HG03060 (cell line): ENCODE measurements at regions not wholly inside any gene's neighbourhood (a gene's known extent, or its start where the extent isn't known, plus 50 kb on each side); places are given as distances from the start of the nearest gene placed in this dataset.
"Not testable (repeated sequence)": the region's sequence is repeated elsewhere in the genome, so short reads cannot be mapped to it uniquely, and the experiment has no call there.

Experiments
- ATAC-seq: cut with Tn5 transposase; IDR thresholded peaks from one replicate; pipeline ENCODE4 v1.9.1; 2021; ENCODE audit warnings: low read depth, moderate number of reproducible peaks; ENCODE audit not compliant: unreplicated experiment

DNA sequence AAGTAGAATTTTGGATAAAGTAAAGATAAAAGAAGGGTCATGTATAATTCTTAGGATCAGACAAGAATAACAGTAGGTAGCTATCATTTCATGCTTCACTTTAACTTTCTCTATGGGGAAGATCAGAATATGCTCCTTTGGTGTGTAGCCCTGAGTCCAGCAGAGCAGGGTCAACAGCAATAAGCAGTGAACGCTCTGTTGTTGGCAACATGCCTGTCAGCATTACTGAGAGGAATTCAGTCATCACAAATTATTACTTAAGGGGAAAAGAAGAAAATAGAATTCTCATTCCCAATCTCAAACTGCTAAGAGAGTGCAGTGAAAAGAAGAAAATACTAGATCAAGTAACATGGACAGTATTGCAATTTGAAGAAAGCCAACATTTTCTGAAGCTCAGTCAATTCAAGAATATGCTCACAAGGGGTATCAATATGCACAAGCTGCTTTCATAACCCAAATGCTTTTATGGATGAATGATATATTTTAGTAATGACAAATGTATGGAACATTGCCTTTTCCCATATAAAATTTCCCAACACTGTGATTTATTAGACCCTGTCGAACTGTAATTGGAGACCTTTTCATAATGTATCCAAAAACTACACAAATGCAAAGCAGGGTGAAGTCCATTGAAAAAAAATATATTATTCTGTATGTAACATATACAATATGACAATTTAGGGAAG lies 1359.4 kb downstream of the EFNA5 start:
- no peak for ATAC-seq

DNA sequence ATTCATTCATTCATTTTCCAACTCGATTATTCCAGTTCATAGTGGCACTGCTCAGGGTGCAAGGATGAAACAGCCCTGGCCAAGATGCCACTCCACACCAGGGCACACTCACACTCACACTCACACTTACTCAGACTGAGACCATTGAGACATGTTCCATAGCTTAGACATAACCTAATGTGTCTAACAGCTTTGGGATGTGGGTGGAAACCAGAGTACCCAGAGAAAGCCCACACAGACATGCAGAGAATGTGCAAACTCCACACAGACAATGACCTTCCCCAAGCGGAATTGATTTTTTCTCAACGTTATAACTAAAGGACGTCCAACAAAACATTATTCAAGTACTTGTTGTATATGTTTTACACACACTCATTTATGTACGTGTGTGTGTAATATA lies 1363.5 kb downstream of the EFNA5 start:
- ATAC-seq = no peak

DNA sequence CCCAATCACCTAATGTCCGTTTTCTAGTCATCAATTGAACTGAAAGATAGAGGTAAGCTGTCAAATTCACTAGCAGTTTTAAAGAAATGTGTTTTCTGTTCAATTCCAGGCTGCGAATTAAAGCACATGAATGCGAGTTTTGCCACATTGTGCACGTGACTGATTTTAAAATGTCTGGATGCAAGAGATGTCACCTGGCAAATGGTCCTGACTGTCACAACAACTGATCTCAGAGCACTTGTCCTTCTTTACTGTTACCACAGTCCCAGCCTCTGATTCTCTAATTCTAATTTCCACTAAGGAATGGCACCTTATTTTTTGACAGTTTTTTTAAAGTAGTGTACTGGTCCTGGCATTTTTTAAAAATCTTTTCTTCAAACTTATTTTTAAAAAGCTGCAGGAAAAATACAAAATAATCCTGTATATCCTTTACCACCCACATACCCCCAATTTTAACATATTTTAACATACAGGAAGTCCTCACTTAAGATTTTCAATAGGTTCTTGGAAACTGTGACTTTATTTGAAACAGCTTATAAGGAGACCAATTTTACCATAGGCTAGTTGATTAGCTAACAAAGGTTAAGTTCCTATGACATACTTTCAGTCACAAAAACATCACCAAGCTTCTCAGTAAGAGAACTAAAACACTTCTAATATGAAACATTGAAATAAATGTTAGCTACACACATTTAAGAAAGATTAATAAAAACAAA lies 1364.3 kb downstream of the EFNA5 start:
- ATAC-seq = no peak

DNA sequence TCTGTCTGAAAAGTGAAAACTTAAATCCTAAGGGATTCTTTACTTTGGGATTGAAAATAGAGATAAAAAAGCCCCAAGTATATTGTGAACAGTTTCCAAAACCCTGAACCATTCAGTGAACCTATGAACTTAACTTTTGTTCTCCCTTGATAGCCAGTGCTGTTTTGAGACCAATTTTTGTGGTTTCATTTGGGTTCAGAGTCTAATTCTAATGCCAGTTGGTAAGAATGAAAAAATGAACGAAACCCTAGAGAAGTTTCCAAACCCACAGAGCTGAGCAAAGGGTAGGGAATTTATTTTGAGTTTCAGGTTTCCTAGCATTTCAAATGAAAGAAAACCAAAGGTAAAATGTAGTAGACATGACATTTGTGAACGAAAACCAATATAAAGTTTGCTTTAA lies 1366.8 kb downstream of the EFNA5 start:
- no peak for ATAC-seq

DNA sequence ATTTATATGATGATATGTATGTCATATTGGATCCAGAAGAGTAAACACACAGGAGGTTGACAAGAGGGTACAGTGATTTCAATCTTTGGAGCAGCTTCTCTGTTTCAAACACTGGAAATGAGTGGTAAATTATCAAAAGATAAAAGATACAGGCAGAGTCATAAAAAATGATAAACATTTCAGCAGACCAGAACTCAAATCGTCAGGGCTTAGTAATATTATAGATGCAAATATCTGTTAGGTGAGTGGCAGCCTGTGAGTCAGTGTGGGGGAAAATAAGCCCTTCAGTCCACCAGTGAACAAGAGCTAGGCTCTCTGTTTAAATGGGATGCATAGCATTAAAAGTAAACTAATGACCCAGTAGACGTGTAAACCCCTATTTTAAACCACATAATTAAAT lies 1378.1 kb downstream of the EFNA5 start:
- no peak for ATAC-seq

DNA sequence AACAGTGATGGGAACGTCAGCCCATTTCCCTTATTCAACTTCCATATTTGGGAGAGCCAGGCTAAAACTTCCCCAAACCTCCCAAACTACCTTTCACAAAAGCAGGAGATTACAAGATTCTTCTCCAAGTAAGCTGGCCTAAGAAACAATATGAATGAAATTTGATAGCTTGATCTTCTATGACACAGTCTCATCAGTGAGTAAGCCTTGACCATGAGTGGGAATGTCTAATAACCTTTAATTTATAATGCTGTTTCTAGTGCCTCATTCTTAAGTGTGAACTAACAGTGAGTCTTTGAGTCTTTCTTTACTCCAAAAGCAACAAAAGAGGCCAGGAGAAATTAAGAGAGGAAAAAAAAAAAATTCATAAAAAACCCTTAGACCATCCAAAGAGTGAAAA lies 1379.9 kb downstream of the EFNA5 start:
- no peak for ATAC-seq

DNA sequence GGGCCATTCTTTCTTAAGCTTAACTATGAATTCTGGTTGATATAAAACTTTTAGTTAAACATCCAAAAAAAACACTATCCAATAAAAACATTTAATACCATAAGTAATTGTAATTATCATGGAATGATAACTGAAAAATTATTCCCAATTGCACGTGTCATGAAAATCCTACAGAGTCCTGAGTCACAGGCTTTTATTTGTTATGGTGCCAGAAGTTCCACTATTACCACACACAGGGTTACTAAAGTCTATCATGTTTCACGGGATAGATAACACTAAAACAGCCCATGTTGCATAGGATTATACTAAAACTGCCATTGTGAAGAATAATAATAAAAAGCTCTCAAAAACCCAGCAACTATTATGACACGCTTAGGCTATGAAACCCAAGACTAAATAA lies 1381.8 kb downstream of the EFNA5 start:
- no peak for ATAC-seq

DNA sequence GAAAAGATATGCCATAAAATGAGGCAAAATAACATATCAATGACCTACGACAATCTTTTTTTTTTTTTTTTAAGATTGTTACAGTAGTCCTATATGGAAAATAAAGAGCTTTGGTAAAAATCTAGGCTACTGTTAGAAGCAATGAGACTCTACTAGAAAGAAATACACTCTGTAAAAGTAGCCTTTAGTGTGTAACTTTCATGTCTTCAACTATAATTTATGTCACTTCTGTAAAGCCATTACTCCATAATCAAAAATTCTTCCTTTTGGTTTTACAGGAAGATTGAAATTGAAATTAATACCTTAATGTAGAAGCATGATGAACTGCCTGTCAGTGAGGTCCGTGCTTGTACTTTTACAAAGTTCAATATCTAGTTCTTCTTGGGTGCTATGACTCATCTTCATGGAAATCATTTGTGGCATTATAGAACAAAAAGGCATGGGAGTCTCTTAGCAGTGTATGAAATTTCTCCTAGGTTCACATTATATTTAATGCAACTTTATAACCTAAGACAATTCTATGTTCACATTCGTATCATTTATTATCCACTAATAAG lies 1393.1 kb downstream of the EFNA5 start:
- no peak for ATAC-seq

DNA sequence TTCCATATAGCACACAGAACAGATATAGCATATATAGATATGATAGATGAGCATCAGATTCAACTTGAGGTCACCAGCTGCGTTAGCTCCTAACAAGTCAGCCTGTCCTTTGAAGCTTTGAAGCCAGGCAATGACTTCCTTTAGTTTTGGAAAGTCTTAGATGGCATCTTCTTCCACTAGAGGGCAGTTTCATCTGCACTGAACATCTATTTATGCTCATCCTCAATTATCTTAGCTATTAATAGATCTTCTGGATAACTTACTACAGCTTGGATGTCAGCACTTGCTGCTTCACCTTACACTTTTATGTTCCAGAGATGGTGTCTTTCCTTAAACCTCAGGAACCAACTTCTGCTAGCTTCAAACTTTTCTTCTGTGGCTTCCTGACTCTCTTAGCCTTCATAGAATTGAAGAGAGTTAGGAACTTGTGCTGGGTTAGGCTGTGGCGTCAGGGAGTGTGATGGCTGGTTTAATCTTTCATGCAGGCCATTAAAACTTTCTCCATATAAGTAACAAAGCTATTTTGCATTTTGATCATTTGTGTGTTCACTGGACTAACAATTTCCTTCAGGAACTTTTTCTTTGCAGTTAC lies 1401.4 kb downstream of the EFNA5 start:
- ATAC-seq = no peak

DNA sequence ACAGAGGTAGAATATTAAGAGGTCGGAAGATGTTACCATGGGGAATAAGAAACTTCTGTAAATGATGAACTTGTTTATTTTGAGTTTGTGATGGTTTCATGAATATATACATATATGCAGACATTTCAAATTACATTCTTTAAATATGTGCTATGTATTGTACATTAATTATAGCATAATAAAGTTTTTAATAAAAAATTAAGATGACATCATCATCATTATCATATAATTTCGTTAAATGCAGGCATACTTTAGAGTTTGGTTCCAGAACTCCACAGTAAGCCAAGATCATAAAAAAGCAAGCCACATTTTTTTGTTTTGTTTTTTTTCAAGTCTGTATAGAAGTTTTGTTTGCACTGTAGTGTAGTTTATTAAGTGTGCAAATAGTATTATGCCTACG lies 1403.5 kb downstream of the EFNA5 start:
- ATAC-seq = no peak

DNA sequence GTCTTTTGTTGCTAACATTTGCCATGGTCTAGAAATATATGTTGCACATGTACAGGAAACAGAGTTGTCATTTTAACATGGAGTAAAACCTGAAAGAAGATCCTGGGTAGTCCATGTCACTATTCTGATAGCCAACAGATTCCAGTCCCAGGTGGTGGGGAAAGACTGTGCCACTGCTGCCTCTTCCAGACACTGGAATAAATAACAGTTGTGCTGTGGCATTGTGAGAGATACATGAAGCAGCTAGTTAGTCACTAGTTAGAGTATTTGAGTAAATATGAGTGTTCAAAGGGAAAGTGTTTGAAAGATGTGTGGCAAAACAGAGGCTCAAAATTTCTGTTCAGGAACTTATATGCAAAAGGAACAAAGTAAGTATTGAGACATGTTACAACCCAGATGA lies 1408.3 kb downstream of the EFNA5 start:
- no peak for ATAC-seq

DNA sequence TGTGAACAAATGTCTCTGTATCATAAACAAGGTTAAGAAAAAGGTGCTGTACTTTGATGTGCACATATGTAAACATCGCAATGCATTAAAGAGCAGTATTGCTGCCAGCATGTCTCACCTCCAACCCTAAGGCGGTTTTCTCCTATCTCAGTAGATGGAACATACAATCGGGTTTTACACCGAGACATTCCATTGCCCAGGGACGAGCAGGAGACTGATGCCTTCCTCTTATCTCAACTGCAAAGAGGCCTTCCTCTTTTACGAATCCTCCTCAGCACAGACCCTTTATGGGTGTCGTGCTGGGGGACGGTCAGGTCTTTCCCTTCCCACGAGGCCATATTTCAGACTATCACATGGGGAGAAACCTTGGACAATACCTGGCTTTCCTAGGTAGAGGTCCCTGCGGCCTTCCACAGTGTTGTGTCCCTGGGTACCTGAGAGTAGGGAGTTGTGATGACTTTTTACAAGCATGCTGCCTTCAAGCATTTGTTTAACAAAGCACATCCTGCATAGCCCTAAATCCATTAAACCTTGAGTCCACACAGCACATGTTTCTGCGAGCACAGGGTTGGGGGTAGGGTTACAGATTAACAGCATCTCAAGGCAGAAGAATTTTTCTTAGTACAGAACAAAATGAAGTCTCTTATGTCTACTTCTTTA lies 1411.2 kb downstream of the EFNA5 start:
- not testable (repeated sequence) for ATAC-seq

DNA sequence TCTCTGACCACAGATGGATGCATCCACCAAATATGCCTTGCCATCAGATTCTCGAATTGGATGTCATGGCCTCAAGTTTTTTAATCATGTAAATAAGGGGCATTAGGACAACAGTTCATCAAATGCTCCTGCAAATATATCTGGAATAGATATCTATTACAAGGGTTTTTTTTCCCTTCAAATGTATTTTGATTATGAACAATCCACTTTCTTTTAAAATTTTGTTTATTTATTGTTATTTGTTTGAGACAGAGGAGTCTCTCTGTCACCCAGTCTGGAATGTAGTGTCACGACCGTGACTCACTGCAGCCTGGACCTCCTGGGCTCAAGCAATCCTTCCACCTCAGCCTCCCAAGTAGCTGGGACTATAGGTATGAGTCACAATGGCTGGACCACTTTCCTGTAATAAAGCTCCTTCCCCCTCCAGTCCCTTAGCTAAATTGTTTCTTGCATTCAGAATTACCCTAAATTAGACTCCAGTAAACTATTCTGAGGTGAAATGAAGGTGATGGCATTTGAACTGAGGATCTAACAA lies 1412.1 kb downstream of the EFNA5 start:
- no peak for ATAC-seq

DNA sequence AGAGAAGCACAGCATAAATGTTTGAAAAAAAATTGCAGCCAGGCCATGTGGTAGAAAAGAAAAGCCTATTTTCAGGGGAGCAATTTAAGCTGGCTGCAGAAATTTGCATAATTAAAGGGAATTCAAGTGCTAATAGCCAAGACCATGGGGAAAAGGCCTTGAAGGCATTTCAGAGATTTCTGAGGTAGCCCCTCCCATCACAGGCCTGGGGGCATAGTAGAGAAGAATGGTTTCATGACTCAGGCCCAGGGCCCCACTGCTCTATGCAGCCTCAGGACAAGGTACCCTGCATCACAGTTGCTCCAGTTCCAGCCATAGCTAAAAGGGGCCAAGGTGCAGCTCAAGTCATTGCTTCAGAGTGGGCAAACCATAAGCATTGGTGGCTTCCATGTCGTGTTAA lies 1416.0 kb downstream of the EFNA5 start:
- no peak for ATAC-seq

DNA sequence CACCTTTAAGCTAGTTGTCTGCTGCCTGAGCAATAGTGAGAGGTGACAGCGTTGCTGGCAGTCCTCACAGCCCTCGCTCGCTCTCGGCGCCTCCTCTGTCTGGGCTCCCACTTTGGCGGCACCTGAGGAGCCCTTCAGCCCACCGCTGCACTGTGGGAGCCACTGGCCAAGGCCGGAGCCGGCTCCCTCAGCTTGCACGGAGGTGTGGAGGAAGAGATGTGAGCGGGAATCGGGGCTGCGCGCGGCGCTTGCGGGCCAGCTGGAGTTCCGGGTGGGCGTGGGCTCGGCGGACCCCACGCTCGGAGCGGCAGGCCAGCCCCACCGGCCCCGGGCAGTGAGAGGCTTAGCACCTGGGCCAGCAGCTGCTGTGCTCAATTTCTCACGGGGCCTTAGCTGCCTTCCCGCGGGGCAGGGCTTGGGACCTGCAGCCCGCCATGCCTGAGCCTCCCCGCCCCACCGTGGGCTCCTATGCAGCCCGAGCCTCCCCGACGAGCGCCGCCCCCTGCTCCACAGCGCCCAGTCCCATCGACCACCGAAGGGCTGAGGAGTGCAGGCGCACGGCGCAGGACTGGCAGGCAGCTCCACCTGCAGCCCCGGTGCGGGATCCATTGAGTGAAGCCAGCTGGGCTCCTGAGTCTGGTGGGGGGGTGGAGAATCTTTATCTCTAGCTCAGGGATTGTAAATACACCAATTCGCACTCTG lies 1424.5 kb downstream of the EFNA5 start:
- not testable (repeated sequence) for ATAC-seq

DNA sequence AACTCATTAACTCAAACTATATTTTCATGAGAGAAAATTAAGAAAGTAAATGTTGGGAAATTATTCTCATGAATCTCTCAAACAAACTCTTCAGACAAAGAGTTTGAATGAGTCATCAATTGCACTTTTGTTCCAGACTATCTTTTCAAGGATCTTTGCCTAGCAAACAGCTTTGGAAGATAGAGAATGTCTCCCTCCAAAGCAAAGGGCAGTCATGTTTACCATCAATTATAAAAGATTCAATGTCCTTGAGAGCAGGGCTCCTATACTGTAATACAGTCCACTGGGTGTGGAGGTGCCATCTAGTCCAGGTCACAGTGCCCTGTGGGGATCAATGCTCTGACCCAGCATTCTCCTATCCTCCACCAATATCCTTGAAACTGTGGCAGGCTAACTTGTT lies 1429.3 kb downstream of the EFNA5 start:
- ATAC-seq = no peak

DNA sequence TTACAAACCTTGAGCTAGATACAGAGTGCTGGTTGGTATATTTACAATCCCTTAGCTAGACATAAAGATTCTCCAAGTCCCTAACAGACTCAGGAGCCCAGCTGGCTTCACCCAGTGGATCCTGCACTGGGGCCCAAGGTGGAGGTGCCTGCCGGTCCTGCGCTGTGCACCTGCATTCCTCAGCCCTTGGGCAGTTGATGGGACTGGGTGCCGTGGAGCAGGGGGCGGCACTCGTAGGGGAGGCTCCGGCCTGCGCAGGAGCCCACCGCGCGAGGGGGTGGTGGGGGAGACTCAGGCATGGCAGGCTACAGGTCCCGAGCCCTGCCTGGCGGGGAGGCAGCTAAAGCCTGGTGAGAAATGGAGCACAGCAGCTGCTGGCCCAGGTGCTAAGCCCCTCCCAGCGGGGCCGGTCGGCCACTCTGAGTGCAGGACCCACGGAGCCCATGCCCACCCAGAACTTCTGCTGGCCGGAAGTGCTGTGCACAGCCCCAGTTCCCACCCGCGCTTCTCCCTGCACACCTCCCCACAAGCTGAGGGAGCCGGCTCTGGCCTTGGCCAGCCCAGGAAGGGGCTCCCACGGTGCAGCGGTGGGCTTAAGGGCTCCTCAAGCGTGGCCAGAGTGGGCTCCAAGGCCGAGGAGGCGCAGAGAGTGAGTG lies 1464.7 kb downstream of the EFNA5 start:
- ATAC-seq = no peak

DNA sequence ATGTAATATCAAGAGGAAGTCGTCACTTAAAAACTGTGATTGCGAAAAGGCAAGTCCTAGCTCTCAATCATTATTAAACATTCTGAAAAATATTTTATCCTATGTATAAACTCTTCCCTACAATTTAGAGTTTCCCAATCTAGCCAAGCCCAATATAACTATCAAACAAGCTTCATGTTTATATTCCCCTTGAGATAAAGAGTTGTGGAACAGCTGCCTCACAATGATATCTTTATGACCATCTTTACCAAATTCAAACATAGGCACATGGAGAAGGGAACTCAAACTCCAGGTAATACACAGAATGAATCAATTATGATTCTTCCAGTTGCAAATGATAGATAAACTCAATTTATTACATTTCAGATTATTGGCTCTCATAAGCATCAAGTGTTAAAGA lies 1468.7 kb downstream of the EFNA5 start:
- no peak for ATAC-seq

DNA sequence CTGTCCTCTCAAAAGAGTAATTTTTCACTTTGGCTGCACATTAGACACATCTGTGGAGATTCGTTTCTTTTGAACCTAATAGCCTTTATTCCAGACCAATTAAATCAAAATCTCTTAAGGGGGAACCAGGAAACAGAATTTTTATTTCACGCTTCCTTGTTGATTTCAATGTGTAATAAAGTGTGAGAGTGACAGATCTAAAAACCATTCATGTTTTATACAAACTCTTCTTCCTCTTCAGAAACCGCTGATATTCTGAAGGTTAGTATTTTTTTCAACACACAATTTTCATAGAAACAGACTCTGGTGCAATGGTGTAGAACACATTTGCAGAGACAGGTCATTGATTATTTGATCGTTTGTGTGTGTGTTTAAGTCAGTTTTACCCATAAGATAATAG lies 1469.8 kb downstream of the EFNA5 start:
- ATAC-seq = no peak
